ENCODE measurements at regions not wholly inside any gene's neighbourhood (a gene's known extent, or its start where the extent isn't known, plus 50 kb on each side); places are given as distances from the start of the nearest gene placed in this dataset.
A peak's percentile ranks its signal among the peaks of the same experiment; 100 is the strongest.
"Not testable (repeated sequence)": the region's sequence is repeated elsewhere in the genome, so short reads cannot be mapped to it uniquely, and the experiment has no call there.

DNA sequence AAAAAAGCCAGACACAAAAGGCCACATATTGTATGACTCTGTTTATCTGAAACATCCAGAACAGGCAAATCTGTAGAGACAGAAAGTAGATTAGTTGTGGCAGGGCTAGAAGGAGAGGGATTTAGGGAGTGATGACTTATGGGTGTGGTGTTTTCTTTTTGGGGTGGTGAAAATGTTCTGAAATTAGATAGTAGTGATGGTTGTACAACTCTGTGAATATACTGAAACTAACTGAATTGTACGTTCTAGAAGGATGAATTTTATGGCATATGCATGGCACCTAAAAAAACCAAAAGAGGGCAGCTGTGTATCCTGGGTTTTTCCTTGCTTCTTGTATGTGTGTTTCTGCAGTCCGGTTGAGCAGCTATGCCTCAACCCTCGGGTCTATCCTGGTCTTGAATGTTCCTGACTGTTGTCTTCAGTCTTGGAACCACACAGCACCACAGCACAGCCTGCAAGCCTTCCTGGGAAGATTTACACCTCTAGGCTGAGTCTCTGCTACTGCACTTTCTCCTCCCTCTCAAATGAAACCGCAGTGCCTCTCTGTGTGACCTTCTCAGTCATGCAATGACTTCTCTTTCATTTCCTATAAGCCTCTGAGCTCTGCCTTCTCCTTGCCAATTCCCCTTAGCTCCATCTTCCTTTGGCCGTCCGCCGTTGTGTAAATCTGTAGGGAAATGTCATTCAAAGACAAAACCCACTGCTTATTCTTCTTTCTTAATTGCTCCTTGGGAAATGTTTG is 269.1 kb upstream of the PLGLB1 start:
- peaks cover 13% of the 10 kb centered on the region for H3K4me1 Mint-ChIP-seq (ENCODE audit: low read depth)
- peak overlapping the region; percentile 48 for H3K27ac Mint-ChIP-seq
- intact Hi-C loops (cut with micrococcal nuclease); H3K27me3 Mint-ChIP-seq (ENCODE audit: low read depth); H3K36me3 Mint-ChIP-seq (ENCODE audit: low read depth); DNase-seq (ENCODE audit: low spot score); H3K9me3 Mint-ChIP-seq: not testable (repeated sequence)
- peak overlapping the region; percentile 2 for H3K4me3 Mint-ChIP-seq (ENCODE audit: low read depth)

DNA sequence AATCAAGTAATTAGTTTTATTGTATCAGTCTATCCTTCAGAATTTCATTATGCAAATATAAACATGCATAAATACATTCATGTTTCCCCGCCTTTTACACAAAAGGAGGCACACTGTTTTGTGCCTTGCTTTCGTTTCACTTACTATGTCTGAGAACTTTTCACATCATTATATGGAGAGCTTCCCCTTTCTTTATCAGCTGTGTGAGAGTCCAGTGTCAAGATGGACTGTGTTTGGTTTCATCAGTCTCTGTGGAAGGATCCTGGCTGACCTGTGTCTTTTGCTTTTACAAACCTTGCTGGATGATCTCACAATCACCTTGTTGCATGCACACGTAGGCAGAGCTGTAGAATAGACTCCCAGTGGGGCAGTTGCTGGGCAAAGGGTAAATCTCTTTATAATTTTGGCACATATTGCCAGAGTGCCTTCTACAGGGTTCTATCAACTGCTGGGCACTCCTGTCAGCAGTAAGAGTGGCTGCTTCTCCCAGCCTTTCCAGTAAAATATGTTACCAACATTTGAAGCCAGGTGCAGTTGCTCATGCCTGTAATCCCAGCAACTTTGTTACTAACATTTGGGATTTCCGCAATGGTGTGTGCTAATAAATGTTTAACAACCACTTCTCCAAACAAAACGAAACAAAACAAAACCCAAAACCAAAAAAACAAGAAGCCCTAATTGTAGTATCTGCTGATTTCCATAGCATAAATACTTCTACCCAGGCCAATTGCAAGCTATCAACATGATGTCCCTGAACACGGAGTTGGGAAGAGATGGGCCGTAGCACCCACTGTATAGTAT is 270.0 kb upstream of the PLGLB1 start:
- DNase-seq (ENCODE audit: low spot score); H3K27ac Mint-ChIP-seq; H3K36me3 Mint-ChIP-seq (ENCODE audit: low read depth); H3K4me3 Mint-ChIP-seq (ENCODE audit: low read depth); H3K9me3 Mint-ChIP-seq; H3K27me3 Mint-ChIP-seq (ENCODE audit: low read depth); intact Hi-C loops (cut with micrococcal nuclease): not testable (repeated sequence)
- H3K4me1 Mint-ChIP-seq (ENCODE audit: low read depth), result peaks cover 13% of the 10 kb centered on the region

DNA sequence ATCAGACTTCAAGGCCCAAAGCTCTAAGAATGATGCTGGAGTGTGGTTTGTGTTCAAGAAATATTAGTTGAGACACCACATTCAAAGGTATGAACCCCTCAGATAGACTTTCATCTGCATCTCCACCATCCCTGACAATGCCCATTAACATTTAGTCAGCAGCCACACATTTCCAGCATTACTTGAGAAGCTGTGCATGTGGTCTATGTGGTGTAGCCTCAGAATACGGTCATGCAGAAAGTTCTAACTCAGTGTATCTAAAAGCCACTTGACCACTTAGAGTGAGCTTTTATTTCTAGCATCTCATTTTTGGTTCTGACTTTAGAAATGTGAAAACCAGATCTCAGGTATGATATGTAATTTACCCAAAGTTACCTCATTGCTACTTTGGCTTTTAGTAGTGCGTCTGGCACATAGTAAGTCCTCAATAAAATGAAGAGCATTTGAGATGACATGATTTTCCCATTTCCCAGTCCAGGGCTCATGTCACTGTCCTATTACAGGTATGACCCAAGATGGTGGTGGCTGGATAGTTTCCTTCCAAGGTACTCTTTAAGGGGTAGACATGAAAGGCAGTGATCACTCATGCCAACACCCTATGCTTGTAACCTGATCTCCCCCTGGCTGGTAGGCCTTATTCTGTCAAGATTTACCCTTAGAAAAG is 272.4 kb upstream of the PLGLB1 start:
- peaks cover 13% of the 10 kb centered on the region for H3K4me1 Mint-ChIP-seq (ENCODE audit: low read depth)
- H3K27ac Mint-ChIP-seq; H3K9me3 Mint-ChIP-seq; H3K36me3 Mint-ChIP-seq (ENCODE audit: low read depth); H3K27me3 Mint-ChIP-seq (ENCODE audit: low read depth); H3K4me3 Mint-ChIP-seq (ENCODE audit: low read depth); DNase-seq (ENCODE audit: low spot score); intact Hi-C loops (cut with micrococcal nuclease): not testable (repeated sequence)

DNA sequence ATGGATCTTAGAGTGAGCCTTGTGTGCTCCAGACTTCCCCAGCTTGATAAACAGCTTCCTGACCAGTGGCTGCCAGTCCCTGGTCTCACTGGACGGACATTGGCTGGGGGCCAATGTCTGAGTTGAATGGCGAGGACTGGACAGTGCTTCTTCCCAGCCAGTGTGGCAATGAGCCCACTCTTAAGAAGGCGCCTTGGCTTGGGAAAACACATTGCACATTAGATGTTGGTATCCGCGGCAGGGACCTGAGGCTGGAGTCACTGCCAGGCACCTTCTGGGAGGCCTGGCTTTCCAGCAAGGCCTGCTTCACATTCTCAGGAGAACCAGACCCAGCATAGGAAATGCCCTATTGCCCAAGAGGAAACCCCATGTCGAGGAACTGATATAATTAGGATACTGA is 273.5 kb upstream of the PLGLB1 start:
- H3K9me3 Mint-ChIP-seq; H3K4me3 Mint-ChIP-seq (ENCODE audit: low read depth); DNase-seq (ENCODE audit: low spot score); H3K27ac Mint-ChIP-seq; intact Hi-C loops (cut with micrococcal nuclease); H3K36me3 Mint-ChIP-seq (ENCODE audit: low read depth); H3K27me3 Mint-ChIP-seq (ENCODE audit: low read depth): not testable (repeated sequence)
- peaks cover 13% of the 10 kb centered on the region for H3K4me1 Mint-ChIP-seq (ENCODE audit: low read depth)

DNA sequence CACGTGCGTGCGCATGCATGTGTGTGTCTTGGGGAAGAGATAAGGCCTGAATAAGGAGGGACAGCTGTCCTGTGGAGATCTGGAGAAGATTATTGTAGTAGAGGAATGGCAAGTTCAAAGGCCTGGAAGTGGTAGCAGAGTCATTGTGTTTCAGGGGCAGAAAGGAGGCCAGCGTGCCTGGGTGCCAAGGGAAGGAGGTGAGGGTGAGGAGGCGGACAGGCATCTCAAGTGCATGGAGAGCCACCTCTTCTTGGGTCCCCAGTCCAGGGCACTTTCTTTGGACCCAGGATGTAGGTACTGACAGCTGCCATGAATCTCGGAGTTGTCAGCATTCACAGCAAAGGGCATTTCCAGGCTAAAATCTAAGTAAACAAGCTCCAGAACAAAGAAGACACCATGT is 279.7 kb upstream of the PLGLB1 start:
- intact Hi-C loops (cut with micrococcal nuclease); H3K27me3 Mint-ChIP-seq (ENCODE audit: low read depth); DNase-seq (ENCODE audit: low spot score); H3K4me1 Mint-ChIP-seq (ENCODE audit: low read depth); H3K4me3 Mint-ChIP-seq (ENCODE audit: low read depth); H3K9me3 Mint-ChIP-seq; H3K27ac Mint-ChIP-seq; H3K36me3 Mint-ChIP-seq (ENCODE audit: low read depth): not testable (repeated sequence)

DNA sequence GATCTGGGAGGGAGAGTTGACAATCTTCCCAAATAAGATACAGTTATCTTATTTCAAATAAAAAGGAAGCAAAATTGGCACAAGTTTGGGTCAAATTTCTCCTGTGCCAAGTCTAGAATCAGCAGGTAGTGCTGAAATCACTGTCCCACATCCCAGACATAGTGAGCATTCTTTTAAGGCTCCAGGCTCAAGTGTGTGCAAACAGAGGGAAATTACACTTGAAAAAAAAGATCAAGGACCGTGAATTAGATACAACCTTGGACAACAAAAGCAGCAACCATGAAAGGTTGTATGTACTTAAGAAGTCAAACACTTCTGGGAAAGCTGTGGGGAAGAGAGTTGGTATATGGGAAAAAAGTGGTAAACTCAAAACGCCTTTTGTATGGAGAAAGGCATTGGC is 280.2 kb upstream of the PLGLB1 start:
- intact Hi-C loops (cut with micrococcal nuclease); DNase-seq (ENCODE audit: low spot score); H3K4me1 Mint-ChIP-seq (ENCODE audit: low read depth); H3K27ac Mint-ChIP-seq; H3K27me3 Mint-ChIP-seq (ENCODE audit: low read depth); H3K36me3 Mint-ChIP-seq (ENCODE audit: low read depth); H3K9me3 Mint-ChIP-seq; H3K4me3 Mint-ChIP-seq (ENCODE audit: low read depth): not testable (repeated sequence)

DNA sequence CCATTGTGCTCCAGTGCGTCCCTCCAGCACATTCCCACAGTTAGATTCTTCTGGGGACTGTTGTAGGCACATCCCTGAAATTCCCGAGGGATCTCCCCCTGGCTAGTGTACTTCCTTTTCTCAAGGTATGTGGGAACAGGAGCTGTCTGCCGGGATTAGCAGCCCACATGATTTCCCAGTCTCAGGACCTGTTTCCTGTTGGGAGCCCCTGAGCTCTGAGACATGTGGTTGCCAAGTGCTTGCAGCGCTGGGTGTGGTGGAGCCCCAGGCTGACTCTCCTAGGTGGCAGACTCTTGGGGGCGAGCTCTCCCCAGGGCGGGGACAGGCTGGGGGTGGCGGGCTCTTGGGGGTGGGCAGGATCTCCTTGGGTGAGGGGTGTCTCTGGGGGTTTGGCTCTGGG is 287.0 kb upstream of the PLGLB1 start:
- H3K9me3 Mint-ChIP-seq; H3K27me3 Mint-ChIP-seq (ENCODE audit: low read depth); intact Hi-C loops (cut with micrococcal nuclease); H3K4me3 Mint-ChIP-seq (ENCODE audit: low read depth); H3K4me1 Mint-ChIP-seq (ENCODE audit: low read depth); H3K27ac Mint-ChIP-seq; DNase-seq (ENCODE audit: low spot score); H3K36me3 Mint-ChIP-seq (ENCODE audit: low read depth): not testable (repeated sequence)

DNA sequence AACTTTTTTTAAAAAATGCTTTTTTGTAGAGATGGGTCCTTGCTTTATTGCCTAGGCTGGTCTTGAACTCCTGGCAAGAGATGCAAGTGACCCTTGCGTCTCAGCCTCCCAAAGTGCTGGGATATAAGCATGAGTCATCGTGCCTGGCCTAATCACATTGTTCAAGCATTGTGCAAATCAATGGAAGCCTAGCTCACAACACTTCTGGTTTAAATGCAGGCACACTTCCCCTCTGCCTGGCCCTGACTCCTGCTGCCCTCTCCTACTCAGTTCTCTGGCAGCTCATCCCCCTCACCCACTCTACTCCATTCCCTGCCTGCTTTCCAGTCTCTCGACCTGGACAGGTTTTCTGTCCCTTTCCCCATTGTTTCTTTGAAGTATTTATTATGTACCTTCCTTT is 288.1 kb upstream of the PLGLB1 start:
- intact Hi-C loops (cut with micrococcal nuclease); H3K4me1 Mint-ChIP-seq (ENCODE audit: low read depth); H3K4me3 Mint-ChIP-seq (ENCODE audit: low read depth); H3K9me3 Mint-ChIP-seq; H3K36me3 Mint-ChIP-seq (ENCODE audit: low read depth); H3K27me3 Mint-ChIP-seq (ENCODE audit: low read depth); H3K27ac Mint-ChIP-seq; DNase-seq (ENCODE audit: low spot score): not testable (repeated sequence)

DNA sequence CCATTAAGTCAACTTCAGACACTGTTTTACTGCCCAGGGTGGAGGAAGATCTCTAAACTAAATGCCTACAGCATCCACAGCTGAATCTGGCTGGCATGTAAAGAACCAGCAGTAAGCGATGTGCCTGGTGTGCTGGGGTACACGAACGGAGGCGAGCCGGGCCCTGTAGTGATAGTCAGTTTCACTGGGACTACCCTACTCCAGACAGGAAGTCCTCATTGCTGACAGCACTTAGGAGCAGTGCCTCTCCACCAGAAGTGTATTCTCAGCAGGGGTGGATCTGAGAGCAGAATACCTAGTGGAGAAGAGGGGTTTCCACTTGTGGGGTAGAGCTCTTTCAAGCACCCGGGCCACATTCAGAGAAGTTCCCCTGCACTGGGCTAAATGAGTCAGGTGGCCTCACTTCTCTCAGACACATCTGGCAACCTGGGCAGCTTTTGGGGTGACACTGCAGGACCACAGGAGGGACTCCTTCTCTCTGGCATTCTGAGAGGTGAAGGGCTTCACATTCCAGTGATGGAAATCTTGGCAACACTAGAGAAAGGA is 290.3 kb upstream of the PLGLB1 start:
- DNase-seq (ENCODE audit: low spot score); H3K27ac Mint-ChIP-seq; intact Hi-C loops (cut with micrococcal nuclease); H3K36me3 Mint-ChIP-seq (ENCODE audit: low read depth); H3K27me3 Mint-ChIP-seq (ENCODE audit: low read depth); H3K4me3 Mint-ChIP-seq (ENCODE audit: low read depth); H3K4me1 Mint-ChIP-seq (ENCODE audit: low read depth); H3K9me3 Mint-ChIP-seq: not testable (repeated sequence)

DNA sequence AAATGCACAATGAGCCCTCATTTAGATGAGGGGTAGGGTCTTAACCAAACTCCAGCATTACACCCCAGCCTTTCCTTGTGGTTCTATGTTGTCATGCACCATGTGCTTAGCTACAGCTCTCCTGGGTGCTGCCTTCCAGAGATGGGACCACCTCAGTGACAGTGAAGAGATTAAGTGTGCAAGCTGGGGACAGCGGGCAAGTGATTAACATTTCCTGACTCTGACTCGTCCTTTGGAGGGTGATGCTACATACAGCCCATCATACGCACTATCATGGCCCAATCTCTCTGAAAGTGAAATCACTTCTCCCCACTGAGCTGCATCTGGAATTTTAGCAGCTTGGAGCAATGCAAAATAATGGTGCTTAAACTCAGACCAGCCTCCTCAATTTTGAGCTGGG is 293.0 kb upstream of the PLGLB1 start:
- not testable (repeated sequence) for H3K9me3 Mint-ChIP-seq

DNA sequence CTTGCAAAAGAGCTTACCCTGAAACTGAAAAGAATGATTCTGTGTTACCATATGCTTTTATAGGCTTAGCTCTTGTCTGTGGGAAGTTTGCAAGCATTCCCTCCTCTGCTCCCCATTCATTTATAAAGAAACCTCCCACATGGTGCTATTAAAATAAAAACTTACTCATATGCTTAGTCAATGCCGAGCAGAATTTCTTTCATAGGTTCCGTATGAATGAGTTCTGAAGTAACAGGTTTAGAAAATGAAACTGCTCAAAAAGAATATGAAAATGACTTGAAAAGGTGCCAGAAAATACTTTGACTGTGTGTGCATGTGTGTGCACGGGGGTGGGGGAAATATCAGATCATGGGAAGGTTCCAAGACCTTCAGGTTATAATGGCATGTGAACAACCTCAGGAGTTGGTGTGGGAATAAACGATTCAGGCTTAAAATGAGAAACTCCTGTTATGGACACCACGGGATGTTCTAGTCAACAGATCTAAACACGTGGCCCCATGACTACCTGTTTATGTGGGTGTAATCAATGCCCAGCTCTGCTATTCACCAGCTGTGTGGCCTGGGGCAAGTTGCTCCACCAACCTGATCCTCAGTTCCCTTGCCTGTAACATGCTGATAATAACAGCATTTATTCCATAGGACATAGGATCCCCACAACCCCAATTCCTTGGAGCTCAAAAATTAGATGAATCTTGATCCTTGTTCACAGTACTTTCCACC is 293.7 kb upstream of the PLGLB1 start:
- H3K36me3 Mint-ChIP-seq (ENCODE audit: low read depth); intact Hi-C loops (cut with micrococcal nuclease); DNase-seq (ENCODE audit: low spot score); H3K27me3 Mint-ChIP-seq (ENCODE audit: low read depth); H3K4me1 Mint-ChIP-seq (ENCODE audit: low read depth); H3K27ac Mint-ChIP-seq; H3K4me3 Mint-ChIP-seq (ENCODE audit: low read depth); H3K9me3 Mint-ChIP-seq: not testable (repeated sequence)

More for the DNA sequence above, 293.0 kb upstream of the PLGLB1 start:
- H3K36me3 Mint-ChIP-seq (ENCODE audit: low read depth); H3K27me3 Mint-ChIP-seq (ENCODE audit: low read depth); H3K4me3 Mint-ChIP-seq (ENCODE audit: low read depth); H3K27ac Mint-ChIP-seq; H3K4me1 Mint-ChIP-seq (ENCODE audit: low read depth); intact Hi-C loops (cut with micrococcal nuclease); DNase-seq (ENCODE audit: low spot score): not testable (repeated sequence)

DNA sequence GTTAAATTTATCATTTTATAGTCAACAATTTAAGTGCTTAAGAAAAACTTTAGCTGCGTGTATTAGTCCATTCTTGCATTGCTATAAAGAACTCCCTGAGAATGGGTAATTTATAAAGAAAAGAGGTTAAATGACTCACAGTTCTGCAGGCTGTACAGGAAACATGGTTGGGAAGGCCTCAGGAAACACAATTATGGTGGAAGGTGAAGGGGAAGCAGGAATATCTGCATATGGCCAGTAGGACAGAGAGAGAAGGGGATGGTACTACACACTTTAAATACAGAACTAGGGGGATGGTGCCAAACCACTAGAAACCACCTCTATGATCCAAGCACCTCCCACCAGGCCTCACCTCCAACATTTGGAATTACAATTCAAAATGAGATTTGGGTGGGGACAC is 295.5 kb upstream of the PLGLB1 start:
- H3K27me3 Mint-ChIP-seq (ENCODE audit: low read depth); H3K4me3 Mint-ChIP-seq (ENCODE audit: low read depth): not testable (repeated sequence)

More for the DNA sequence above, 295.5 kb upstream of the PLGLB1 start:
- intact Hi-C loops (cut with micrococcal nuclease); H3K27ac Mint-ChIP-seq; H3K36me3 Mint-ChIP-seq (ENCODE audit: low read depth); H3K4me1 Mint-ChIP-seq (ENCODE audit: low read depth); H3K9me3 Mint-ChIP-seq; DNase-seq (ENCODE audit: low spot score): not testable (repeated sequence)

All from activated T-helper 2 cell treated with anti-CD3 and anti-CD28 coated beads, Interferon-gamma antibody, Interleukin-2, Interleukin-4, amounts not matched to agents 10 μg/mL and 5 μg/mL and 100 μg/mL, durations not matched to agents 14 hours and 24 hours and 36 hours (primary cell).